H1 (cell line): ENCODE measurements at regions not wholly inside any gene's neighbourhood (a gene's known extent, or its start where the extent isn't known, plus 50 kb on each side); places are given as distances from the start of the nearest gene placed in this dataset.
"Not testable (repeated sequence)": the region's sequence is repeated elsewhere in the genome, so short reads cannot be mapped to it uniquely, and the experiment has no call there.

Source experiments
- CTCF ChIA-PET: fragments of 300-600 bp; sonication (Branson Sonifier 250); formaldehyde crosslinking; loops from one replicate; lab custom pipeline; 2021; ENCODE audit not compliant: partially characterized antibody; lab: Charles Lee
- POLR2A ChIA-PET: fragments of 300-600 bp; sonication (Branson Sonifier 250); formaldehyde crosslinking; loops from one replicate; lab custom pipeline; 2021; ENCODE audit warnings: inconsistent platforms; ENCODE audit not compliant: partially characterized antibody; lab: Charles Lee
- DNase-seq, 2 experiments: peaks; one replicate each; pipeline versions ENCODE4 v3.0.0 to v3.0.0-alpha.2; 2010 to 2022; ENCODE audit warnings: low spot score in 2 of 2, low read depth in 1 of 2, mixed read lengths in 1 of 2
- FAIRE-seq: peaks from 2 replicates; lab custom pipeline; 2011; peaks lifted over from hg19 to GRCh38; lab: Jason Lieb, UNC
- H2AFZ ChIP-seq: 2 replicates; pipeline ENCODE4 v1.8.1; 2012; ENCODE audit warnings: low read length, inconsistent platforms
- H2AK5ac ChIP-seq: 2 replicates; pipeline ENCODE4 v1.6.1; 2013; ENCODE audit warnings: low read depth, low read length
- H2BK120ac ChIP-seq: replicated peaks from 2 replicates; pipeline ENCODE3; 2013; ENCODE audit warnings: low read depth, low read length, inconsistent platforms
- H2BK12ac ChIP-seq: 2 replicates; pipeline ENCODE4 v1.6.1; 2013; ENCODE audit warnings: low read depth, low read length
- H2BK15ac ChIP-seq: 2 replicates; pipeline ENCODE4 v1.6.1; 2013; ENCODE audit warnings: low read length
- H2BK20ac ChIP-seq: 2 replicates; pipeline ENCODE4 v1.6.1; 2013; ENCODE audit warnings: low read length
- H2BK5ac ChIP-seq: 2 replicates; pipeline ENCODE4 v1.6.1; 2013; ENCODE audit warnings: low read depth, low read length
- H3K14ac ChIP-seq: 2 replicates; pipeline ENCODE4 v1.6.1; 2013; ENCODE audit warnings: inconsistent platforms; ENCODE audit not compliant: insufficient read length
- H3K18ac ChIP-seq: 2 replicates; pipeline ENCODE4 v1.6.1; 2013; ENCODE audit warnings: low read length; ENCODE audit errors: extremely low read depth
- H3K23ac ChIP-seq: 2 replicates; pipeline ENCODE4 v1.6.1; 2013; ENCODE audit warnings: inconsistent platforms; ENCODE audit not compliant: insufficient read length
- H3K23me2 ChIP-seq: 2 replicates; pipeline ENCODE4 v1.6.1; 2013; ENCODE audit warnings: low read depth, low read length
- H3K27ac ChIP-seq: 2 replicates; pipeline ENCODE4 v1.6.1; 2011; ENCODE audit warnings: low read depth, low read length, inconsistent platforms
- H3K27me3 ChIP-seq, 4 experiments: replicated peaks in 1 of 4; 1 replicate in 1 of 4; 2 replicates in 3 of 4; pipeline versions ENCODE4 v1.6.1 to v1.8.1; 2011 to 2013; ENCODE audit warnings: low read length in 3 of 4, mild to moderate bottlenecking in 3 of 4, inconsistent platforms in 2 of 4, mixed read lengths in 2 of 4, moderate library complexity in 1 of 4; ENCODE audit not compliant: control insufficient read depth in 3 of 4, insufficient read depth in 3 of 4; ENCODE audit errors: extremely low read depth in 1 of 4
- H3K36me3 ChIP-seq, 4 experiments: 2 replicates each; pipeline versions ENCODE4 v1.6.1 to v1.8.1; 2011 to 2013; ENCODE audit warnings: mild to moderate bottlenecking in 4 of 4, low read length in 3 of 4, moderate library complexity in 2 of 4, control low read depth in 1 of 4, inconsistent platforms in 1 of 4; ENCODE audit not compliant: insufficient read depth in 4 of 4, control insufficient read depth in 2 of 4
- H3K4ac ChIP-seq: replicated peaks from 2 replicates; pipeline ENCODE3; 2013; ENCODE audit warnings: low read length, low read depth, mixed read lengths, inconsistent platforms; ENCODE audit not compliant: insufficient read length
- H3K4me1 ChIP-seq, 4 experiments: replicated peaks in 1 of 4; 1 replicate in 1 of 4; 2 replicates in 3 of 4; pipeline versions ENCODE4 v1.6.1 to v1.8.1; 2011 to 2013; ENCODE audit warnings: low read length in 3 of 4, inconsistent platforms in 2 of 4, mixed read lengths in 1 of 4; ENCODE audit not compliant: insufficient read depth in 4 of 4, control insufficient read depth in 3 of 4
- H3K4me2 ChIP-seq, 2 experiments: 2 replicates each; pipeline versions ENCODE4 v1.6.1 to v1.8.1; 2011 to 2013; ENCODE audit warnings: low read depth in 2 of 2, low read length in 2 of 2, control low read depth in 1 of 2, inconsistent platforms in 1 of 2, mild to moderate bottlenecking in 1 of 2; ENCODE audit not compliant: insufficient read depth in 1 of 2
- H3K4me3 ChIP-seq, 4 experiments: fragments of 200-600, 300-600 bp in 1 of 4; sonication (generic), shearing (Covaris generic), sonication (Bioruptor Twin) in 1 of 4; 2 replicates each; pipeline versions ENCODE4 v1.5.1 to v1.8.1; 2011 to 2016; ENCODE audit warnings: low read length in 4 of 4, low read depth in 3 of 4, control low read depth in 2 of 4, inconsistent platforms in 2 of 4, mild to moderate bottlenecking in 2 of 4, mixed read lengths in 1 of 4, moderate library complexity in 1 of 4; ENCODE audit not compliant: insufficient read depth in 2 of 4; ENCODE audit errors: extremely low read depth in 1 of 4
- H3K56ac ChIP-seq: replicated peaks from 2 replicates; pipeline ENCODE3; 2013; ENCODE audit warnings: low read depth, mild to moderate bottlenecking, mixed read lengths, low read length, inconsistent platforms; ENCODE audit not compliant: insufficient read length
- H3K79me1 ChIP-seq: 2 replicates; pipeline ENCODE4 v1.6.1; 2013; ENCODE audit warnings: low read depth, low read length, control low read depth
- H3K79me2 ChIP-seq, 2 experiments: 2 replicates each; pipeline versions ENCODE4 v1.6.1 to v1.8.1; 2012 to 2013; ENCODE audit warnings: low read length in 2 of 2, mild to moderate bottlenecking in 2 of 2, inconsistent platforms in 1 of 2; ENCODE audit not compliant: insufficient read depth in 2 of 2, control insufficient read depth in 1 of 2
- H3K9ac ChIP-seq, 4 experiments: replicated peaks in 1 of 4; 1 replicate in 1 of 4; 2 replicates in 3 of 4; pipeline versions ENCODE4 v1.6.1 to v1.8.1; 2011 to 2013; ENCODE audit warnings: low read depth in 3 of 4, low read length in 3 of 4, control low read depth in 2 of 4, mild to moderate bottlenecking in 2 of 4, moderate library complexity in 2 of 4, inconsistent platforms in 1 of 4; ENCODE audit errors: extremely low read depth in 1 of 4
- H3K9me3 ChIP-seq, 2 experiments: 2 replicates each; pipeline versions ENCODE4 v1.6.1 to v1.8.1; 2012 to 2013; ENCODE audit warnings: mild to moderate bottlenecking in 2 of 2, moderate library complexity in 2 of 2, control low read depth in 1 of 2, inconsistent platforms in 1 of 2, low read depth in 1 of 2, low read length in 1 of 2, mixed read lengths in 1 of 2; ENCODE audit not compliant: insufficient read depth in 2 of 2
- H4K20me1 ChIP-seq, 2 experiments: replicated peaks in 1 of 2; 2 replicates each; pipeline versions ENCODE3 to v1.8.1; 2011 to 2013; ENCODE audit warnings: inconsistent platforms in 2 of 2, low read length in 2 of 2, mild to moderate bottlenecking in 1 of 2; ENCODE audit not compliant: insufficient read depth in 2 of 2, control insufficient read depth in 1 of 2
- H4K5ac ChIP-seq: 2 replicates; pipeline ENCODE4 v1.6.1; 2013; ENCODE audit warnings: low read length, low read depth, mixed read lengths, inconsistent platforms; ENCODE audit not compliant: insufficient read length
- H4K8ac ChIP-seq: 2 replicates; pipeline ENCODE4 v1.8.0; 2013; ENCODE audit warnings: mild to moderate bottlenecking, moderate library complexity, low read length, inconsistent platforms; ENCODE audit not compliant: insufficient read depth; ENCODE audit errors: extremely low read depth
- H4K91ac ChIP-seq: replicated peaks from 2 replicates; pipeline ENCODE3; 2013; ENCODE audit warnings: low read length, mixed read lengths, inconsistent platforms; ENCODE audit not compliant: insufficient read length
- BCL11A ChIP-seq, 2 experiments: IDR thresholded peaks; one replicate each; pipeline ENCODE4 v1.6.1; 2011; ENCODE audit warnings: low read depth in 2 of 2, low read length in 2 of 2, mild to moderate bottlenecking in 2 of 2
- CBX5 ChIP-seq: fragments of 300-800, 300-1000 bp; sonication (generic); IDR thresholded peaks from 2 replicates; pipeline ENCODE4 v1.7.1; 2016; ENCODE audit warnings: antibody characterized with exemption, low read length, low read depth
- EZH2 ChIP-seq: fragments of 200-600 bp; sonication (generic); IDR thresholded peaks from 2 replicates; pipeline ENCODE4 v1.7.1; 2012; ENCODE audit warnings: low read depth, mild to moderate bottlenecking, moderate library complexity, low read length, inconsistent platforms; ENCODE audit not compliant: severe bottlenecking
- NRF1 ChIP-seq: IDR thresholded peaks from 2 replicates; pipeline ENCODE4 v1.6.1; 2011; ENCODE audit warnings: mild to moderate bottlenecking, low read depth, low read length, improper control_type of control experiment
- whole genome bisulfite sequencing, 2 experiments: shearing (Covaris generic) in 1 of 2; methylation state at CpG; one replicate each; pipeline versions ENCODE4 v1.1.6 to v1.1.7; 2013 to 2015; ENCODE audit warnings: low lambda C conversion rate in 2 of 2, mixed read lengths in 2 of 2, inconsistent platforms in 1 of 2, low coverage in 1 of 2, missing lambda C conversion rate in 1 of 2; ENCODE audit not compliant: insufficient replicate concordance in 2 of 2, insufficient coverage in 1 of 2, insufficient read length in 1 of 2; ENCODE audit errors: extremely low coverage in 1 of 2, missing lambda C conversion rate in 1 of 2; 5-methylcytosine and 5-hydroxymethylcytosine counted together

DNA sequence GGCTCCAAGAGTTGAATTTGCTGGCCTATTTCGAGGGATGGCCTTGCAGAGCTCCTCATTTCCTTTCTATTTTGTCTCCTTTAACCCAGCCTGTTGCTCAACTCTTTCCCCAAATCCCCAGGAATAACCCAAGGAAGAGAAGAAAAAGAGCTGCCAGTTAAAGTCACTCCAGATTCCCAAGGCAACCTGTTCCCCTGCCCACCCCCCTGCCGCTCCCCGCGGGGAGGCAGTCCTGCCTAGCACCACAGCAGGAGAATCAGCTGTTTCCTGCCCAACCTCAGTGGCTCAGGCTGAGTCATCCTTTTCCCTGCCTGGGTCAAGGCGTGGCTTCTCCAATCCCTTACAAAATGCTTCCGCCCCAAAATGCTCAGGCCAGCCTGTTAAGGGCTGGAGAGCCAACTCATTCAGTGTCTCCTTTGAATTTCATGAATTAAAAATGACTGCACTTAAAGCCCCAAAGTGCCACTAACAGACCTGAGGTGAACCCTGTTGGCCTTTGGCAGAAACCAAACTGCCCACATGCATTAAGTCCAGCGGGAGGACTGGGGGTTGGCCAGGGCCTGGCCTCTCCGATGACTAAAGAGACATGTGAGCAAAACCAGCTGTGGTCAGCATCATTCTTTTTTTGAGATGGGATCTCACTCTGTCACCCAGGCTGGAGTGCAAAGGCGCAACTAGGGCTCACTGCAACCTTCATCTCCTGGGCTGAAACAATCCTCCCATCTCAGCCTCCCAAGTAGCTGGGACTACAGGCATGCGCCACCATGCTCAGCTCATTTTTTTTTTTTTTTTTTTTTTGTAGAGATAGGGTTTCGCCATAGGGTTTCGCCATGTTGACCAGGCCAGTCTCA, 83.2 kb upstream of the KIF5B start (continued):
- TF ChIP-seq BCL11A (IDR thresholded peaks at IDR 0.05; ENCODE audit: low read depth in 2 of 2, low read length in 2 of 2) = no peak
- TF ChIP-seq NRF1 = no peak
- no peak for TF ChIP-seq CBX5
- TF ChIP-seq EZH2 = no peak

DNA sequence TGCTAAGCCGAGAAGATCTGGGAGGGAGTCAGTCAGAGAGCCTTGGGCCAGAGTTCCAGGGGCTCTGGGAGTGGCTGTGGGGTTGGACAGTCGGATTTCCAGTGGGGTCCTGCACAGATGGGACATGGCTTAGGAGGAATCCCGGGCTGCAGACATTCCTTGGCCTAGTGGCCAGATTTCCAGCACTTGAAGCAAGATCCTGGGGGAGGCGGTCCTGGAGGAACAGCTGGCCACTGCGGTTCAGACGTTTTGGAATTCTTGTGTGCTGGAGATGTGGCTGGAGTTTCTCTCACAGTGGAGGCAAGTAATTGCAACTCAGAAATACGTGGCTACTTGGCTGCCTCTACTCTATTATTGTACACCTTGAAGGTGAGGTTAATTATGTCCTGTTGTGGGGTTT, 80.7 kb upstream of the KIF5B start:
- H4K20me1 ChIP-seq, H3K79me1 ChIP-seq, H3K27ac ChIP-seq, FAIRE-seq, H3K4me3 ChIP-seq, H3K23ac ChIP-seq, H3K79me2 ChIP-seq, H2BK12ac ChIP-seq, H3K56ac ChIP-seq, H3K36me3 ChIP-seq, H3K4ac ChIP-seq, DNase-seq, H2AFZ ChIP-seq, CTCF ChIA-PET, H3K23me2 ChIP-seq, H2BK20ac ChIP-seq, POLR2A ChIA-PET, H4K8ac ChIP-seq, H4K91ac ChIP-seq, H2BK5ac ChIP-seq, H3K4me2 ChIP-seq, H3K9me3 ChIP-seq, H3K27me3 ChIP-seq, H2BK15ac ChIP-seq, H4K5ac ChIP-seq, H3K9ac ChIP-seq, H3K14ac ChIP-seq, H2AK5ac ChIP-seq, H3K18ac ChIP-seq, H2BK120ac ChIP-seq: not testable (repeated sequence)
- 92% methylated on average over 7 of the region's 7 CpGs; no CpG with 5 or more reads in 1 of the 2 experiments for WGBS, 2 experiments
- peaks cover 0 to 12% (median 7%) of the 10 kb centered on the region in 4 experiments; a peak in 6 of 7 replicates for H3K4me1 ChIP-seq
